IMR-90 (cell line): ENCODE measurements at regions not wholly inside any gene's neighbourhood (a gene's known extent, or its start where the extent isn't known, plus 50 kb on each side); places are given as distances from the start of the nearest gene placed in this dataset.

Experiments
- ATAC-seq: fragments of 200-7000 bp; cut with Tn5 transposase; 2 replicates; pipeline ENCODE4 v1.9.1; 2020; ENCODE audit warnings: low read depth, mild to moderate bottlenecking, moderate library complexity
- BruUV-seq: library from RNA; stranded (reverse); fragments of 400-500 nt; replicated peaks from 2 replicates; lab custom pipeline; 2021; lab: Mats Ljungman, UMichigan
- CTCF ChIA-PET: fragments of 300-600 bp; formaldehyde crosslinking; extraction: SDS; loops from one replicate; lab custom pipeline; 2021; ENCODE audit warnings: antibody characterized with exemption; lab: Yijun Ruan, JAX
- POLR2A ChIA-PET: fragments of 300-600 bp; sonication (Branson Sonifier 250); formaldehyde crosslinking; loops from one replicate; lab custom pipeline; 2022; ENCODE audit warnings: antibody characterized with exemption; ENCODE audit not compliant: unreplicated experiment; lab: Charles Lee
- DNase-seq: peaks from one replicate; pipeline ENCODE4 v3.0.0; 2013
- H2AFZ ChIP-seq: replicated peaks from 2 replicates; pipeline ENCODE3; 2013; ENCODE audit warnings: low read length, mild to moderate bottlenecking; ENCODE audit not compliant: poor library complexity
- H2AK5ac ChIP-seq: 2 replicates; pipeline ENCODE4 v1.6.1; 2013; ENCODE audit warnings: low read depth, low read length, inconsistent platforms
- H2AK9ac ChIP-seq: replicated peaks from 2 replicates; pipeline ENCODE3; 2013; ENCODE audit warnings: mild to moderate bottlenecking, low read depth, low read length, moderate library complexity; ENCODE audit not compliant: poor library complexity
- H2BK120ac ChIP-seq: 2 replicates; pipeline ENCODE4 v1.6.1; 2013; ENCODE audit warnings: low read depth, low read length, inconsistent platforms
- H2BK15ac ChIP-seq: 3 replicates; pipeline ENCODE4 v1.6.1; 2013; ENCODE audit warnings: low read depth, low read length, inconsistent platforms
- H2BK20ac ChIP-seq: 2 replicates; pipeline ENCODE4 v1.6.1; 2013; ENCODE audit warnings: low read depth, mild to moderate bottlenecking, inconsistent platforms, low read length, moderate library complexity
- H2BK5ac ChIP-seq: 2 replicates; pipeline ENCODE4 v1.6.1; 2013; ENCODE audit warnings: mild to moderate bottlenecking, low read depth, low read length, inconsistent platforms; ENCODE audit not compliant: poor library complexity, severe bottlenecking
- H3K14ac ChIP-seq: replicated peaks from 2 replicates; pipeline ENCODE4 v1.6.1; 2013; ENCODE audit warnings: low read depth, low read length, inconsistent platforms
- H3K18ac ChIP-seq: 2 replicates; pipeline ENCODE4 v1.6.1; 2013; ENCODE audit warnings: low read depth, low read length, control low read depth
- H3K23ac ChIP-seq: 2 replicates; pipeline ENCODE4 v1.6.1; 2013; ENCODE audit warnings: low read depth, low read length, inconsistent platforms
- H3K27ac ChIP-seq: 2 replicates; pipeline ENCODE4 v1.5.1; 2013; ENCODE audit warnings: mild to moderate bottlenecking, control low read depth, low read length; ENCODE audit not compliant: insufficient read depth
- H3K27me3 ChIP-seq: 2 replicates; pipeline ENCODE4 v1.6.1; 2013; ENCODE audit warnings: low read length; ENCODE audit not compliant: control insufficient read depth, insufficient read depth
- H3K36me3 ChIP-seq: 2 replicates; pipeline ENCODE4 v1.6.1; 2013; ENCODE audit warnings: low read length, mixed read lengths; ENCODE audit not compliant: control insufficient read depth, insufficient read depth
- H3K4ac ChIP-seq: 2 replicates; pipeline ENCODE4 v1.6.1; 2013; ENCODE audit warnings: low read depth, low read length, inconsistent platforms
- H3K4me1 ChIP-seq: 2 replicates; pipeline ENCODE4 v1.6.1; 2013; ENCODE audit warnings: low read length, mixed read lengths; ENCODE audit not compliant: control insufficient read depth, insufficient read depth
- H3K4me2 ChIP-seq: 2 replicates; pipeline ENCODE4 v1.6.1; 2013; ENCODE audit warnings: low read depth, mild to moderate bottlenecking, control low read depth, low read length, moderate library complexity
- H3K4me3 ChIP-seq: 2 replicates; pipeline ENCODE4 v1.5.1; 2013; ENCODE audit warnings: low read depth, mild to moderate bottlenecking, control low read depth, low read length, moderate library complexity; ENCODE audit not compliant: insufficient read depth
- H3K56ac ChIP-seq: 2 replicates; pipeline ENCODE4 v1.6.1; 2013; ENCODE audit warnings: low read length, inconsistent platforms; ENCODE audit not compliant: insufficient read depth; ENCODE audit errors: extremely low read depth
- H3K79me1 ChIP-seq, 2 experiments: 2 replicates each; pipeline ENCODE4 v1.6.1; 2013; ENCODE audit warnings: low read length in 2 of 2, inconsistent platforms in 1 of 2, low read depth in 1 of 2
- H3K9ac ChIP-seq: 2 replicates; pipeline ENCODE4 v1.6.1; 2013; ENCODE audit warnings: low read depth, low read length, control low read depth
- H3K9me1 ChIP-seq: 2 replicates; pipeline ENCODE4 v1.6.1; 2013; ENCODE audit warnings: low read length, inconsistent platforms; ENCODE audit not compliant: insufficient read depth
- H3K9me3 ChIP-seq: 2 replicates; pipeline ENCODE4 v1.6.1; 2013; ENCODE audit warnings: low read length; ENCODE audit not compliant: control insufficient read depth, insufficient read depth
- H4K20me1 ChIP-seq: 2 replicates; pipeline ENCODE4 v1.6.1; 2013; ENCODE audit warnings: low read length, inconsistent platforms; ENCODE audit not compliant: insufficient read depth
- H4K5ac ChIP-seq: 2 replicates; pipeline ENCODE4 v1.6.1; 2013; ENCODE audit warnings: mild to moderate bottlenecking, low read depth, low read length, control low read depth
- H4K8ac ChIP-seq, 2 experiments: 2 replicates each; pipeline ENCODE4 v1.6.1; 2013; ENCODE audit warnings: low read depth in 2 of 2, low read length in 2 of 2, control low read depth in 1 of 2, inconsistent platforms in 1 of 2
- H4K91ac ChIP-seq: 2 replicates; pipeline ENCODE4 v1.6.1; 2013; ENCODE audit warnings: low read depth, low read length, inconsistent platforms; ENCODE audit not compliant: insufficient read depth
- BHLHE40 ChIP-seq: fragments of 150-350 bp; IDR thresholded peaks from 2 replicates; pipeline ENCODE4 v1.6.1; 2016; ENCODE audit warnings: mild to moderate bottlenecking, low read depth, low read length
- CEBPB ChIP-seq: IDR thresholded peaks from 2 replicates; pipeline ENCODE4 v1.6.1; 2012; ENCODE audit warnings: low read depth, low read length, improper control_type of control experiment
- CHD1 ChIP-seq: IDR thresholded peaks from 2 replicates; pipeline ENCODE4 v1.6.1; 2012; ENCODE audit warnings: low read depth, low read length, improper control_type of control experiment
- FOS ChIP-seq: fragments of 150-350 bp; IDR thresholded peaks from 2 replicates; pipeline ENCODE4 v1.6.1; 2016; ENCODE audit warnings: low read depth, low read length
- MAFK ChIP-seq: IDR thresholded peaks from 2 replicates; pipeline ENCODE4 v1.6.1; 2012; ENCODE audit warnings: low read depth, low read length, improper control_type of control experiment
- MAZ ChIP-seq: IDR thresholded peaks from 2 replicates; pipeline ENCODE4 v1.6.1; 2012; ENCODE audit warnings: low read depth, mild to moderate bottlenecking, low read length, improper control_type of control experiment, moderate library complexity, borderline replicate concordance
- MXI1 ChIP-seq: IDR thresholded peaks from 2 replicates; pipeline ENCODE4 v1.6.1; 2012; ENCODE audit warnings: low read depth, mild to moderate bottlenecking, low read length, moderate library complexity, borderline replicate concordance
- NFE2L2 ChIP-seq: fragments of 150-350 bp; IDR thresholded peaks from 2 replicates; pipeline ENCODE4 v1.6.1; 2016; ENCODE audit warnings: low read depth, mild to moderate bottlenecking, low read length
- POLR2A ChIP-seq: IDR thresholded peaks from 2 replicates; pipeline ENCODE4 v1.6.1; 2012; ENCODE audit warnings: mild to moderate bottlenecking, low read depth, low read length
- RAD21 ChIP-seq: IDR thresholded peaks from 2 replicates; pipeline ENCODE4 v1.6.1; 2012; ENCODE audit warnings: low read length, improper control_type of control experiment
- RCOR1 ChIP-seq: IDR thresholded peaks from 2 replicates; pipeline ENCODE4 v1.6.1; 2012; ENCODE audit warnings: mild to moderate bottlenecking, low read length, improper control_type of control experiment; ENCODE audit not compliant: insufficient replicate concordance
- RFX5 ChIP-seq: IDR thresholded peaks from 2 replicates; pipeline ENCODE4 v1.8.0; 2012; ENCODE audit warnings: low read depth, mild to moderate bottlenecking, low read length, moderate library complexity
- SMC3 ChIP-seq: fragments of 150-350 bp; IDR thresholded peaks from 2 replicates; pipeline ENCODE4 v1.6.1; 2016; ENCODE audit warnings: low read depth, mild to moderate bottlenecking, antibody characterized with exemption, low read length, moderate library complexity
- WGBS, 2 experiments: methylation state at CpG; one replicate each; pipeline versions ENCODE4 v1.1.5 to v1.1.7; 2013; ENCODE audit warnings: missing lambda C conversion rate in 2 of 2; ENCODE audit not compliant: insufficient read length in 1 of 2; ENCODE audit errors: extremely low coverage in 2 of 2; 5-methylcytosine and 5-hydroxymethylcytosine counted together
- dilution Hi-C: fragments of 300-500 bp; cut with HindIII; formaldehyde crosslinking; loops from one replicate; pipeline ENCODE4 v1.14.3; 2018; ENCODE audit warnings: low sequenced_read_pairs; ENCODE audit not compliant: unreplicated experiment
- in situ Hi-C: fragments of 300-500 bp; cut with MboI; formaldehyde crosslinking; loops from 3 replicates; pipeline ENCODE4 v1.14.3; 2019; ENCODE audit warnings: low sequenced_read_pairs, inconsistent platforms, mixed read lengths
- intact Hi-C: fragments of 100-400 bp; cut with micrococcal nuclease; formaldehyde crosslinking; loops from 2 replicates; pipeline ENCODE4 v1.10.0; 2022
- TF ChIP-seq, protein P1 (sequence below): conservative IDR thresholded peaks from 2 replicates; pipeline ENCODE4 v1.5.1; 2012; ENCODE audit warnings: mild to moderate bottlenecking, low read depth, low read length, improper control_type of control experiment
- TF ChIP-seq, protein P2 (sequence below): fragments of 150-350 bp; IDR thresholded peaks from 2 replicates; pipeline ENCODE4 v1.6.1; 2017; ENCODE audit warnings: mild to moderate bottlenecking, antibody characterized with exemption, low read length, low read depth

DNA sequence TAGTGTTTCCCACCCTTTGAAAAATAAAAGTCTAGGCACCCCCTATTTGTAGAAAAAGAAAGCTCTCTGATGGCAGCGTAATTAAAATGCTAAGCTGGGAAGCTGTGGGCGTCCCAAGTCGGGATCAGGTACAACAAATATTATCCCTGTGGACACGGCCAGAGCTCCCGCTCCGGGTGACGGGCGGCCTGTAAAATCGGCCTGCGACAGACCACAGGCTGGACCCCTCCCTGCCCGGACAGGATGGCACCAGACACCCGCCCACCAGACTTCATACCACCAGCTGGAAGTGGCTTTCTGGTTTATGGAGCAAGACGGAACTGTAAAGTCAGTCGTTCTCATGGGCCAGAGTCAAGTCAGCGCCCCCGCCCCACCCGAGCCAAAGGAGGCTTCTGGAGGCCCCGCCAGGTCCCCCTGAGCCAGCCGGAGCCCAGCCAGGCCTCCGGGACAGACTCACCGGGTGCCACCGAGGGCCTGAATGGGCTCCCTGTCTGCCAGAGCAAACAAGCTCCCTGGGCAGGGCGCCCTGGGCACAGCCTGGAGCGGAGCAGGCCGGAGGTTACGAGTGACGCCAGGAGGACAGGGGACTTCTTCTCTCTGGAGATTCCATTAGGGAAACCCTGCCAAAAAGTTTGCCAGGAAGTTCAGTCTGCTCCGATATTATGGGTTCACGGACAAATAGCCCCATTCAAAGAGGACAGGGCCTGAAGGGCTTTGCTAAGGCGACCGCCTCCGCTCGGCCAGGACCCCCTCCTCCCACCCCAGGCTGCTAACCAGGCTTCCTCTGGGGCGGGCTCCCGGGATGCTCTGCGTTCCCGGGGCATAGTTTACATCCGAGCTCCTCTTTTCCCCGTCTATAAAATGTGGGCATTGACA, 173.7 kb downstream of the ERCC6L2 start:
- Histone ChIP-seq H3K56ac (no peak overlapping the region), H2BK5ac (no peak overlapping the region), H4K91ac (no peak overlapping the region), H2BK15ac (no peak overlapping the region), H3K4me1 (no peaks in the 10 kb centered on the region), H3K14ac (no peak overlapping the region), H4K20me1 (no peaks in the 10 kb centered on the region), H3K9ac (no peak overlapping the region), H3K27ac (no peak overlapping the region), H2AFZ (no peak overlapping the region), H3K9me1 (no peaks in the 10 kb centered on the region), H3K18ac (no peak overlapping the region), H3K4me3 (no peak overlapping the region), H3K79me1 (no peaks in the 10 kb centered on the region), H2AK5ac (no peak overlapping the region), H2BK120ac (no peak overlapping the region), H3K4ac (no peak overlapping the region), H4K8ac (no peak overlapping the region), H3K4me2 (no peak overlapping the region), H3K27me3 (peaks cover 48% of the 10 kb centered on the region), H2BK20ac (no peak overlapping the region), H4K5ac (no peak overlapping the region), H2AK9ac (no peak overlapping the region), H3K36me3 (no peaks in the 10 kb centered on the region), H3K9me3 (peaks cover 2% of the 10 kb centered on the region; the same call in 1 of the 2 replicates), H3K23ac (no peak overlapping the region)
- BruUV-seq = no TSS peak
- in situ Hi-C loops (no loop called here), intact Hi-C loops (no loop called here), dilution Hi-C loops (no loop called here)
- DNase-seq (no peak), ATAC-seq (no peak)
- CTCF ChIA-PET = no interaction called here
- WGBS, 2 experiments = 84% methylated on average over 15 of the region's 39 CpGs; no CpG with 5 or more reads in 1 of the 2 experiments
- POLR2A ChIA-PET = no interaction called here
- TF ChIP-seq NFE2L2 (no peak), RAD21 (no peak), CHD1 (no peak), SMC3 (no peak), FOS (no peak), MAZ (no peak), MAFK (no peak), POLR2A (no peak), RCOR1 (no peak), CEBPB (no peak), RFX5 (no peak), MXI1 (no peak), BHLHE40 (no peak)
- TF ChIP-seq, protein P1, sequence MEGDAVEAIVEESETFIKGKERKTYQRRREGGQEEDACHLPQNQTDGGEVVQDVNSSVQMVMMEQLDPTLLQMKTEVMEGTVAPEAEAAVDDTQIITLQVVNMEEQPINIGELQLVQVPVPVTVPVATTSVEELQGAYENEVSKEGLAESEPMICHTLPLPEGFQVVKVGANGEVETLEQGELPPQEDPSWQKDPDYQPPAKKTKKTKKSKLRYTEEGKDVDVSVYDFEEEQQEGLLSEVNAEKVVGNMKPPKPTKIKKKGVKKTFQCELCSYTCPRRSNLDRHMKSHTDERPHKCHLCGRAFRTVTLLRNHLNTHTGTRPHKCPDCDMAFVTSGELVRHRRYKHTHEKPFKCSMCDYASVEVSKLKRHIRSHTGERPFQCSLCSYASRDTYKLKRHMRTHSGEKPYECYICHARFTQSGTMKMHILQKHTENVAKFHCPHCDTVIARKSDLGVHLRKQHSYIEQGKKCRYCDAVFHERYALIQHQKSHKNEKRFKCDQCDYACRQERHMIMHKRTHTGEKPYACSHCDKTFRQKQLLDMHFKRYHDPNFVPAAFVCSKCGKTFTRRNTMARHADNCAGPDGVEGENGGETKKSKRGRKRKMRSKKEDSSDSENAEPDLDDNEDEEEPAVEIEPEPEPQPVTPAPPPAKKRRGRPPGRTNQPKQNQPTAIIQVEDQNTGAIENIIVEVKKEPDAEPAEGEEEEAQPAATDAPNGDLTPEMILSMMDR = no peak
- TF ChIP-seq, protein P2, sequence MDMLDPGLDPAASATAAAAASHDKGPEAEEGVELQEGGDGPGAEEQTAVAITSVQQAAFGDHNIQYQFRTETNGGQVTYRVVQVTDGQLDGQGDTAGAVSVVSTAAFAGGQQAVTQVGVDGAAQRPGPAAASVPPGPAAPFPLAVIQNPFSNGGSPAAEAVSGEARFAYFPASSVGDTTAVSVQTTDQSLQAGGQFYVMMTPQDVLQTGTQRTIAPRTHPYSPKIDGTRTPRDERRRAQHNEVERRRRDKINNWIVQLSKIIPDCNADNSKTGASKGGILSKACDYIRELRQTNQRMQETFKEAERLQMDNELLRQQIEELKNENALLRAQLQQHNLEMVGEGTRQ = no peak
